ENCODE measurements at regions not wholly inside any gene's neighbourhood (a gene's known extent, or its start where the extent isn't known, plus 50 kb on each side); places are given as distances from the start of the nearest gene placed in this dataset.

DNA sequence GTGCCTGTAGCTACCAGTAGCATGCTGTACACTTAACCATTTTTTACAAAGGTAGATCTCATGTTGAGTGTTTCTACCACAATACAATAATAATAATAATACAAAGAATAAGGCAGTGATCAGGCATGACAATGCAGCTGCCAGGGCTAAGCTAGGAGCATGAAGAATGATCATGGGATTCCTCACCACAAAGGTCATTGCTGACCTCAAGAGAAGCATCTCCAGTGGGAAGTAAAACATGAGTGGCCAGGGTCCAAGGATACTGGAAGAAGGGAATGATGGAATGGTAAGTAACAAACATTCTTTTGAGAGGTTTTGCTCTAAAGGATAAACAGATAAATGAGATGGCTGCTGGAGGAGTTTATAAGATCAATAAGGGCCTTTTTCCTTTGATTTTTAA is 591.1 kb downstream of the TNS3 start:
- TF ChIP-seq RBBP5 (IDR thresholded peaks at IDR 0.05; ENCODE audit: borderline replicate concordance, low read depth, low read length) (no peak), YY1 (IDR thresholded peaks at IDR 0.05; ENCODE audit: low read depth, low read length) (no peak), POLR2AphosphoS5 (IDR thresholded peaks at IDR 0.05; ENCODE audit: low read depth, low read length) (no peak), CEBPB (IDR thresholded peaks at IDR 0.05; ENCODE audit: low read depth, low read length) (no peak), EZH2 (IDR thresholded peaks at IDR 0.05; ENCODE audit: low read depth, low read length, severe bottlenecking) (no peak), CBX5 (IDR thresholded peaks at IDR 0.05; ENCODE audit: low read depth, low read length) (no peak), JUND (IDR thresholded peaks at IDR 0.05; ENCODE audit: low read length) (no peak), EP300 (IDR thresholded peaks at IDR 0.05; ENCODE audit: borderline replicate concordance in 1 of 2, low read depth in 2 of 2, low read length in 2 of 2) (no peak), RAD21 (IDR thresholded peaks at IDR 0.05 in 1 of 2, conservative IDR thresholded peaks at IDR 0.05 in 1 of 2; ENCODE audit: low read depth in 2 of 2, low read length in 2 of 2) (no peak), RFX5 (IDR thresholded peaks at IDR 0.05; ENCODE audit: borderline replicate concordance, low read depth, low read length) (no peak), POLR2A (IDR thresholded peaks at IDR 0.05; ENCODE audit: control extremely low read depth in 1 of 2, low read depth in 2 of 2, low read length in 2 of 2) (no peak)
- TF ChIP-seq, protein P1, sequence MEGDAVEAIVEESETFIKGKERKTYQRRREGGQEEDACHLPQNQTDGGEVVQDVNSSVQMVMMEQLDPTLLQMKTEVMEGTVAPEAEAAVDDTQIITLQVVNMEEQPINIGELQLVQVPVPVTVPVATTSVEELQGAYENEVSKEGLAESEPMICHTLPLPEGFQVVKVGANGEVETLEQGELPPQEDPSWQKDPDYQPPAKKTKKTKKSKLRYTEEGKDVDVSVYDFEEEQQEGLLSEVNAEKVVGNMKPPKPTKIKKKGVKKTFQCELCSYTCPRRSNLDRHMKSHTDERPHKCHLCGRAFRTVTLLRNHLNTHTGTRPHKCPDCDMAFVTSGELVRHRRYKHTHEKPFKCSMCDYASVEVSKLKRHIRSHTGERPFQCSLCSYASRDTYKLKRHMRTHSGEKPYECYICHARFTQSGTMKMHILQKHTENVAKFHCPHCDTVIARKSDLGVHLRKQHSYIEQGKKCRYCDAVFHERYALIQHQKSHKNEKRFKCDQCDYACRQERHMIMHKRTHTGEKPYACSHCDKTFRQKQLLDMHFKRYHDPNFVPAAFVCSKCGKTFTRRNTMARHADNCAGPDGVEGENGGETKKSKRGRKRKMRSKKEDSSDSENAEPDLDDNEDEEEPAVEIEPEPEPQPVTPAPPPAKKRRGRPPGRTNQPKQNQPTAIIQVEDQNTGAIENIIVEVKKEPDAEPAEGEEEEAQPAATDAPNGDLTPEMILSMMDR (IDR thresholded peaks at IDR 0.05; ENCODE audit: control extremely low read depth in 1 of 3, insufficient read depth in 1 of 3, low read depth in 1 of 3, low read length in 3 of 3): no peak
- TF ChIP-seq, protein P2, sequence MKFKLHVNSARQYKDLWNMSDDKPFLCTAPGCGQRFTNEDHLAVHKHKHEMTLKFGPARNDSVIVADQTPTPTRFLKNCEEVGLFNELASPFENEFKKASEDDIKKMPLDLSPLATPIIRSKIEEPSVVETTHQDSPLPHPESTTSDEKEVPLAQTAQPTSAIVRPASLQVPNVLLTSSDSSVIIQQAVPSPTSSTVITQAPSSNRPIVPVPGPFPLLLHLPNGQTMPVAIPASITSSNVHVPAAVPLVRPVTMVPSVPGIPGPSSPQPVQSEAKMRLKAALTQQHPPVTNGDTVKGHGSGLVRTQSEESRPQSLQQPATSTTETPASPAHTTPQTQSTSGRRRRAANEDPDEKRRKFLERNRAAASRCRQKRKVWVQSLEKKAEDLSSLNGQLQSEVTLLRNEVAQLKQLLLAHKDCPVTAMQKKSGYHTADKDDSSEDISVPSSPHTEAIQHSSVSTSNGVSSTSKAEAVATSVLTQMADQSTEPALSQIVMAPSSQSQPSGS (IDR thresholded peaks at IDR 0.05; ENCODE audit: low read length): no peak

Data from H1 (cell line).